ENCODE measurements at regions not wholly inside any gene's neighbourhood (a gene's known extent, or its start where the extent isn't known, plus 50 kb on each side); places are given as distances from the start of the nearest gene placed in this dataset.

DNA sequence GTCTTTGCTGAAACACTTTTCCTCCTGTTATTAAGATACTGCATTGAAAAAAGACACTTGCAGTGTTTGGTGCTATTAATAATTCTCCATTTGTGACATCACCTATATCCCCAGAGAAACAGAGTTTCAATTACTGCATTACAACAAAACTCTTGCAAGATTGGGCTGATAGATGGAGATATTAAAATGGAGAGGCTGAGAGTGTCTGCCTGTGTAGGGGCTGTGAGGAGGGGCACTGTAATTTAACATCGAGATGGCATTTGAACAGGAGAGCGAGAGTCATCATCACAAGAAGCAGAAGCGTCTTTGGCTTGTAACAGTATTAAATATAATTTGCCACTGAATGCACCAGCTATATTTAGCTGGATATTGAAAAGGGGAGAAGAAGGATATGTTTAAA lies 316.5 kb downstream of the CDH26 start:
- DNase-seq (ENCODE audit: low read depth): no peak

DNA sequence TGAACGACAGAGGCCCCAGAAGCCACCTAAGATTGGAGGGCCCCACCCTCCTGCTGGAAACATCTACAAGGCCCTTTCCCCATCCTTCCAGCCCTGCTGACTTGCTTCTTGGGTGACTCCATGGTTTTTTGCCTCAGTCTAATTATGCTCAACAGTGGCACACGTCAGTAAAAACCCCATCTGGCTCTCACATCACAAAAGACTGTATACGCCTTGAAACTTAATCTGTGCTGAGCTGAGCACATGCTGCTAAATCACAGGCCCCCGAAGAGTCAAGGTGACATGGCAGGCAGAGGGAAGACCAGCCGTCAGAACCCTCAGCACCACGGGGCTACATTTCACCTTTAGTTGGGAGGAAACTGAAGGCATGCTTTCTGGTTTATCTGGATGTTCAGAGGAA lies 323.1 kb downstream of the CDH26 start:
- DNase-seq (ENCODE audit: low read depth): no peak

DNA sequence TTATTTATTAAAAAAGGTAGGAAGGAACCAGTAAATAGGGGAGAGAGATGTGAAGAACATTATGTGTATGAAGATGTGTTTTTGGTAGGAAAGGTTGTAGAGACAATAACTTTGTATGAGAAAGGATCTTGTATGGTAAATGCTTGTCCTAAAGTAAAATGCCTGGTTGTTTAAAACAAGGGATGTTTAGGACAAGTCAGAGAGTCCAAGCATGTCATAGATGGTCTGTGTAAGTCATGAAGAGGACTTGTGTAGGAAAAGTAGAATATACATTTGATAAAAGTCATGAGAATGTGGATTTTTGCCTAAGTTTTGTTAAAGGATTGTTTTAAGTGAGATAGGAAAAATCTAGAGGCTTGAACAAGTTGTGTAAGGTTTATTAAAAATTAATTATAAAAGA lies 325.1 kb downstream of the CDH26 start:
- no peak for DNase-seq (ENCODE audit: low read depth)

DNA sequence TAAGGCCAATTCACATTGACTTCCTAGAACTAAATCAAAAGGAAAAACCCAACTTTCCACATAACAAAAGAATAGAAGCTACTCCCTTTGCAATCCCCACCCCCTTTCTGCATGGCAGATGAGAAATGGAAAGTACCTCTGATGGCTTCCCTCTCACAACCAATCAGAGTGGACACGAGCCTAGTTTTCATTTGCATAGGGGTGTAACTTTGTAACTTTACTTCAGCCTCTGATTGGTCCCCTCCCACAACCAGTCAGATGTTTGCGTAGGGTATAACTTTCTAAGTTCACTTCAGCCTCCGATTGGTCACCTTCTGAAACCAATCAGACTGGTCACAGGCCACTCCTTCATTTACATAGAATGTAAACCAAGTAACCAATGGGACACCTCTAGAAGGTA lies 328.5 kb downstream of the CDH26 start:
- no peak for DNase-seq (ENCODE audit: low read depth)

DNA sequence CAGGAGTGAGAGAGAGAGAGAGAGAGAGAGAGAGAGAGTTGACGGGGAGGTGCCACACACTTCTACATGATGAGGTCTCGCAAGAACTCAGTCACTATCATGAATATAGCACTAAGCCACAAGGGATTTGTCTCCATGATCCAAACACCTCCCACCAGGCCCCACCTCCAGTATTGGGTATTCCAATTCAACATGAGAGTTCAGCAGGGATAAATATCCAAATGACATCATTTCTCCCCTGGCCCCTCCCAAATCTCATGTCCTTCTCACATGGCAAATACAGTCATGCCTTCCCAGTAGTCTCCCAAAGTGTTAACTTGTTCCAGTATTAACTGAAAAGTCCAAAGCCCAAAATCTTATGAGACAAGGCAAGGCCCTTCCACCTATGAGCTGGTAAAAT lies 330.7 kb downstream of the CDH26 start:
- no peak for DNase-seq (ENCODE audit: low read depth)

DNA sequence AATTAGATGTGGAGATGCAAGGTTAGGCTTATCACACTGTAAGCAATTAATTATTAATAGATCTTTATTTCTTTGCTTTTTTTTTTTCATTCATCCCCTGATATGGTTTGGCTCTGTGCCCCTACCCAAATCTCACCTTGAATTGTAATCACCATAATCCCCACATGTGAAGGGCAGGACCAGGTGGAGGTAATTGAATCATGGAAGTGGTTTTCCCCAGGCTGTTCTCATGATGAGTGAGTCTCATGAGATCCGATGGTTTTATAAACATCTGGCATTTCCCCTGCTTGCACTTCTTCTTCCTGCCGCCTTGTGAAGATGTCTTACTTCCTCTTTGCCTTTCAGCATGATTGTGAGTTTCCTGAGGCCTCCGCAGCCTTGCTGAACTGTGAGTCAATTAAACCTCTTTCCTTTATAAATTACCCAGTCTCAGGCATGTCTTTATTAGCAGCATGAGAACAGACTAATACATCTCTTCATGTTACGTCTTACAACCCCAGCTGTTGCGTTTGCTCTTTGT lies 333.8 kb downstream of the CDH26 start:
- no peak for DNase-seq (ENCODE audit: low read depth)

DNA sequence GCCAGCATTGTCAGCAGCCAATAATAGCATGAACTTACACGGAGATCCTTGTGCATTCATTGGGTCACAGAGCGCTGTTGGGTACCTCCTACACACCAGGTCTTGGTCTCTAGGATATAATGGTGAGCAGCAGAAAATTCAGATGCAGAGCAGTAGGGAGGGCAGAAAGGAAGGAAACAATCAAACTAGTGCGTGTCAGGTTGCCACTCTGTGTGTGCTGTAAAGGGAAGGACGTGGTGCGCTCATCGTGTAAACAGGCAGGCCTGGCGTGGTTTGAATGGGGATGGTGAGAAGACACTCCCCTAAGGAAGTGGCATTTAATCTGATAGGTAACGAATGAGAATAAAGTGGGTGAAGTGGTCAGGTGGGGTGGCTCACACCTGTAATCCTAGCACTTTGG lies 336.4 kb downstream of the CDH26 start:
- DNase-seq (ENCODE audit: low read depth): no peak

DNA sequence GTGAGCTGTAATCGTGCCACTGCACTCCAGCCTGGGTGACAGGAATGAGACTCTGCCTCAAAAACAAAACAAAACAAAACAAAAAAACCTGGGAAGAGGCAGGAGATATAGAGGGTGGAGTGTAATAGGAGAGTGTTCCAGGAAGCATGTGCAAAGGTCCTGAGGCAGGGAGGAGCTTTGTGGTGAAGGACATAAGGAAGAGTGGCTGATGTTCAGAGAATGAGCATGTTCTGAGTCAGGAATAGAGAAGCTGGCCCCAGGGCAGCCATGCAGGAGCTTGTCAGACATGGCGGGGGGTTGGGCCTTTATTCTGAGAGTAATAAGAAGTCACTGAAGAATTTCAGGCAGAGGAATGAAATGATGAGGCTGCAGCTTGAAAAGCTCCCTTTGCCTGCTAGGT lies 337.0 kb downstream of the CDH26 start:
- no peak for DNase-seq (ENCODE audit: low read depth)

DNA sequence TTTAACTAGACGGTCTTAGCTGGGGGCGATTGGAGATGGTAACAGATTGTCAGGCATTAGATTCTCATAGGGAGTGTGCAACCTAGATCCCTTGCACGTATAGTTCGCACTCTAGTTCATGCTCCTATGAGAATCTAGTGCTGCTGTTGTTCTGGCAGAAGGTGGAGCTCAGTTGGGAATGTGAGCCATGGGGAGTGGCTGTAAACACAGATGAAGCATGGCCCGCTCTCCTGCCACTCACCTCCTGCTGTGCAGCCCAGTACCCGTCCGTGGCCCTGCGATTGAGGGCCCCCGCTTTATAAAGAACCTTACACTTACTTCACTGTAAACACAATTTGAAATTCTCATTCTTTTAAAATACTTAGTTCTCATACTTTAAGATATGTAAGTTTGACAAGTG lies 339.4 kb downstream of the CDH26 start:
- DNase-seq (ENCODE audit: low read depth): no peak

DNA sequence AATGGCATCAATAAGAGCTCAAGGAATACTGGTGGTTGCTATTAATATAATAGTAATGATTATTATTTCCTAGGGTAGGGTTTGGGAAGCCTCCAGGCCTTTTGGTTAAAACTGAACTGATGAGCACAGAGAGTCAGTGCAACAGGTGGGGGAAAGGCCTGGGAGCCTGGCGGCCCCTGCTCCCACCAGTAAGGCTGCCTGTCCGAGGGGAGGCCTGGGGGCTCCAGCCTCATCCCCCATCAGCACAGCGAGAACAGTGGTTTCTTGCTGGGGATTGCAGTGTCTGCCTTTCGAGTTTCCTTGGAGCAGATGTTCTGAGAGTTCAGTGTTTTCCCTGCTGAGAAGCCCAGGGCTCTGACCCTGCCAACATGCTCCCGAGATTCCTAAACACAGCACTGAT lies 340.4 kb downstream of the CDH26 start:
- no peak for DNase-seq (ENCODE audit: low read depth)

DNA sequence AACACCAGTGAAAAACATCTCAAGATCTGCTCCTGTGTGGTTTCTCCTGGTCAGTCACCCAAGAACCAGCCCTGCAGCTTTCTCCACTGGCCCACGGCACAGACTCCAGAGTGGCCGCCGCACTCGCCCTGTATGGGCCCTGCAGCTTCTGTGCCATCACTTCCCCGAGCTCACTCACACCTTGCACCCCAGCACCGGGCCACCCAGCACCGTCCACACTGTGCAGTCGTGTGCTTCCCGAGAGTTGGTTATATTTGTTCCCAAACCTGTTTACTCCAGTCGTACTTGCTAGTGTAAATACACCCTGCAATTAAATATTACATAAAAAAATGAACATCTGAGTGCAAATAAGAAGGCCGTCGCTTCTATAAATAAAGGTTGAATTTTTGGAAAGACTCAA lies 341.7 kb downstream of the CDH26 start:
- no peak for DNase-seq (ENCODE audit: low read depth)

DNA sequence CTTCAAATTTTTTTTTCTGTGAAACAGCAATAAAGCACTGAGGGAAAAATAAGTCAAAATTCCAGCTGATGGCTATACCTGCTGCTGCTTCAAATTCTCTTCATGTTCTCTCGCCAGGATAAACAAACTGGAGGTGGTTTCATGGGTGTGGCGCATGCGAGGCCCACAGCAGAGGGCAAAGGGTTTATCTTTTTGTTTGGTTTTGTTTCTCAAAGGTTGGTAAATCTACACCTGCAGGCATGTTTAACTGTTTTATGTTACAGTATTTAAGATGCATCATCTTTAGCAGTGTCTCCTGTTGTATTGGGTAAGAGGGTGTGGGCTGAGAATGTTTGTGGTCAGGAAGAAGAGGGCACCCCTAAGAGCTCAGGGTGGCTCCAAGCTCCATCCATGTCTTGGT lies 342.2 kb downstream of the CDH26 start:
- no peak for DNase-seq (ENCODE audit: low read depth)

DNA sequence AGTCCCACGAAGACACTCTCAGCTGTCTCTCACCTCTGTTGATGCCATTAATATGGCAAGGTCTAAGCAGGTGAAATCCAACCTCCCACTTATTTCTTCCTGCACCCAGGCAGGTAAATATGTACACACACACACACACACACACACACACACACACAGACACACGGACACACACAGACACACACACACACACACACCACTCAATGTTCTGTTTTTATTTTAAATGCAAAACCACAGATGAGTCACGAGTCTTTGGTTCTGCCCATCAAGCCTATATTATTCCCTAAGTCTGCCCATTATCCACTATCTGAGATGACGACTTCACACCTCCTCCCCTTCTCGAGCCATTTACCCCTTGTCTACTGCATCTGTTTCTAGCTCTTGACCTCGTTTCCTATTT lies 344.7 kb downstream of the CDH26 start:
- DNase-seq (ENCODE audit: low read depth): no peak

DNA sequence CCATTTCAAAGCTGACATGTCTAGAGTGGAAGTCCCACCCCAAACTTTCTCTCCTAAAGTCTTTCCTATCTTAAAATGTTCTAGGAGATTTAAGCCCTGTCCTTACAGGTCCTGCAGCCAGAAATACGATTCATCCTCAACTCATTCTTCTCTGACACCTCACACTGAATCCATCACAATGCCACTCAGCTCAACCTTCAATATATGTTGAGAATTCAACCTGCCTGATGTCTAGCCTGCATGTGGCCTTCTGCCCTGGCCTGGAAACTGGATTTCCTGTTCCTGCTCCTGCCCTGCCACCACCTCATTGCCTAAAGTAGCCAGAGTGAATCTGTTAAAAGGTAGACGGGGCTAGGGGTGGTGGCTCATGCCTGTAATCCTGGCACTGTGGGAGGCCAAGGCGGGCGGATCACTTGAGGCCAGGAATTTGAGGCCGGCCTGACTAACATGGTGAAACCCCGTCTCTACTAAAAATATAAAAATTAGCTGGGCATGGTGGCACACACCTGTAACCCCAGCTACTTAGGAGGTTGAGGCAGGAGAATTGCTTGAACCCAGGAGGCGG lies 345.9 kb downstream of the CDH26 start:
- no peak for DNase-seq (ENCODE audit: low read depth)

DNA sequence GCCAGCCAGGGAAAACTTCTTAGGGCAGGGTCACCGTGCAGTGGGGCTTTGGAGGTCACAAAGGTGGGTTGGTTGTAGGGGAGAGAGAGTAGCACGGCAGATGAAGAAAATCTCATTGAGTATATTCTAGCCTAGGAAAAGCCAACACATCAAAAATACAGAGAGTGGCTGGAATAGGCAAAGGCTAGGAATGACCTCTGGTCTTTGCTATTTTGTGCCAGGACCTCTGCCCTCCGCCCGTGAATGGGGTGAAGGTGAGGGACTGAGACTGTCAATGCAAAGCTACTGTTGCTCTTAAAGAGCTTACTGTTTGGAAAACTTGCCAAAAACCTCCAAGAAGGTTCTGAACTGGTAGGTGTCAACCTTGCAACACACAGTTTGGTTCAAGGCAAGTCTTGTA lies 346.7 kb downstream of the CDH26 start:
- no peak for DNase-seq (ENCODE audit: low read depth)

DNA sequence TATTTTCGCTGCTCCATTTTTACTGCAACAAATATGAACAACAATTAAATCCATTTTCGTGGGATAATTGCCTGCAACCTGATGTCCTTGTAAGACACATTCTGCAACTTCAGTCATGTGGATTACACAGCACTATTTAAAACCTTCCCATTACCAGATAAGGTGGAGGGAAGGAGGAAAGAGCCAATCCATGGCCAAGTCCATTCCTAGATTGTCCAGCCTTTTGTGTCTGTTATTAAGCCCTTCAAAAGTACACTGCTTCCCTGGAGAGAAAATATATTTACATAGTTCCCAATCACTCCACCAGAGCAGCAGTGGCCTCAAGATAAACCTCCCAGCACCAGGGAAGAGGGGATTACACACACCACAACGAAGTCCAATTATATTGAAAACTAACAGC lies 347.9 kb downstream of the CDH26 start:
- no peak for DNase-seq (ENCODE audit: low read depth)

DNA sequence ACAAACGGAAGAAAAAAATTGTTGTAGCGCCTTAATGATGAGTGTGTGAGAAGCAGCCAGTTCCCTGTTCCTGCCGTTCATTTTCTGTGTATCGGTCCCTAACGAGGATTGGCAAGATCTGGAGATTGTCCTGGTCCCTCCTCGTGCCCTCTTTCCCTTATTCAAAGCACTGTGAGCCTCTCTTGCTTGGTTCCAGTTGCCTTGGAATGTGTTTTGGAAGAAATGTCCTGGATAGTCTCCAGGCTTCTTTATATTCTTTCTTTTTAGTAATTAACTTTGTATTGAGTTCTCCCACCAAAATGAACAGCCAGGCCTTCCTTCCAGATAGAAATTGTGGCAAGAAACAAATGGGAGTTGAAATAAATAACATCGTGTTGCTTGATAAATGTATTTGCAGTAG lies 348.3 kb downstream of the CDH26 start:
- DNase-seq (ENCODE audit: low read depth): no peak

DNA sequence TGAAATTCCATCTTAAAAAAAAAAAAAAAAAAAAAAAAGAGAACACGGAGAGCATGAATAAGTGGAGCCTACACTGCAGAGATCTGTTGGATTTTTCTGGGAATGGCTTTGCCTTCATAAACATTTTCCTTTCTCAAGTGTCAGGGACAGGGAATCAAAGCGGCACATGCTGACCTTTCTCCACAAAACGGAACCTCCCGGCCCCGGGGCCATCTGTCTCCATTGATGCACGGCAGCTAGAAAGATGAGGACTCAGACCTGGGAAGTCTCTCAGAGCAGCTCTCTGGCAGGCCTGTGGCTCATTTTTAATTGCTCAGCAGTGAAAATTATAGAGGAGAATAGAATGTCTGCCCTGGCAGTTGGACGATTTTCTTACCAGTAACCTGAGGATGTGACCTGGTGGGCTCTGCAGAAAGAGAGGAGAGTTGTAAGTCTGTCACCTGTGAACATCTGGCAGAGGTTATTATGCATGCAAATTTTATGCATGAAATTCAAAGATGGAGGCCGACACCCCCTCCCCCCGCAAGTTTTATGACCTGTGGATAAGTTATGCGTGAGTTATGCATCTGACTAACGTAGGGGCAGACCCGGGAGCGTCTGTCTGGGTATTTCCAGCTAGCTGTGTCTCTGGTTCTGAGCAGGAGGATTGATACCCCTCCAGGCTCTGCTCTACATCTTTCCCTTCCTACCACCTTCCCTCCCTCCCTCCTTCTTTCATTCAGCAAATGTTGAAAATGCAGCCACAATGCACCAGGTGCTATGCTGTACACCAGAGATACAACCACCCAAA lies 352.5 kb downstream of the CDH26 start:
- no peak for DNase-seq (ENCODE audit: low read depth)

DNA sequence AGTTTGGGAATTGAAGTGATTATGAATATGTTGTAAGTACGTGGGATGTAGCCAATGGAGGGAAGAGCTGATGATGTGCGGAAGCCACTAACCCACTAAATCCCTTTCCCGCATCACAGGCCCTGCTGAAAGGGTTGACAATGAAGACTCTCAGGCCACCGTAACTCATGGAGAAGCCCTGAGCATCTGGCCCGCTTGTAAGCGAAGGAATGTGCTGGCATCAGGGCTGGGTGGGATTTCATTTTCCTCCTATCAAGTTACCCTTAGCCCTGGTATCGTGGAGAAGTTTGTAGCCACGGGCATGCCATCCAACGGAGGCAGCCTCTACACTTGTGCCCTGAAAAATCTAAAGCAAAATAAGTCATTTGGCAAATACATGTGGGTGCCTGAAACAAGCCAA lies 355.0 kb downstream of the CDH26 start:
- no peak for DNase-seq (ENCODE audit: low read depth)

DNA sequence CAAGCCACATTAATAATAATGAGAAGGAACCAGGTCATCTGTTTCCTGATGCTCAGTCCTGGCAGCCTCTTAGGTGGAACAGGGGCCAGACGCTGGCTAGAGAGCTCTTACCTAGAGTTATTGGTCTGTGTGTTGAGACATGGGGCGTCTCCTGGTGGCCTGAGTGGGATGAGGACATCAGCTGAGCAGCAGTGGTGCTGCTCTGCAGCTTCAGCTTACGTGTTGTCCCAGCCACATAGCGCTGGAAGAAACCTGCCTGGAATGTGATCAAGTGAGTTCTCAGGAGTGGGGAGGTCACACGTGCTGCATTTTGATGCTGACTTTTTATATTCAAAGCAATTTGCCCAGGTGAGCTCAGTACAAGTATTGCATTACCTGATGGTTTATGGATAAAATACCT lies 355.4 kb downstream of the CDH26 start:
- DNase-seq (ENCODE audit: low read depth): no peak

DNA sequence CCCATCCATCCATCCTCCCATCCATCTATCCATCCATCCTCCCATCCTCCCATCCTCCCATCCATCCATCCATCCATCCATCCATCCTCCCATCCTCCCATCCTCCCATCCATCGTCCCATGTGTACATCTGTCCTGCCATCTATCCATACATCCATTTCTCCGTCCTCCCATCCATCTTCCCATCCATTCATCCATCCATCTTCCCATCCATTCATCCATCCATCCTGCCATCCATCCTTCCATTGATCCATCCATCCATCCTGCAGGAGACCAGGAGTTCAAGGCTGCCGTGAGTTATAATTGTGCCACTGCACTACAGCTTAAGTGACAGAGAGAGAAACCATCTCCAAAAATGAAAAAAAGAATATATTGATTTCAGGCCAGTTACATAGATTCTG lies 356.5 kb downstream of the CDH26 start:
- DNase-seq (ENCODE audit: low read depth): no peak

DNA sequence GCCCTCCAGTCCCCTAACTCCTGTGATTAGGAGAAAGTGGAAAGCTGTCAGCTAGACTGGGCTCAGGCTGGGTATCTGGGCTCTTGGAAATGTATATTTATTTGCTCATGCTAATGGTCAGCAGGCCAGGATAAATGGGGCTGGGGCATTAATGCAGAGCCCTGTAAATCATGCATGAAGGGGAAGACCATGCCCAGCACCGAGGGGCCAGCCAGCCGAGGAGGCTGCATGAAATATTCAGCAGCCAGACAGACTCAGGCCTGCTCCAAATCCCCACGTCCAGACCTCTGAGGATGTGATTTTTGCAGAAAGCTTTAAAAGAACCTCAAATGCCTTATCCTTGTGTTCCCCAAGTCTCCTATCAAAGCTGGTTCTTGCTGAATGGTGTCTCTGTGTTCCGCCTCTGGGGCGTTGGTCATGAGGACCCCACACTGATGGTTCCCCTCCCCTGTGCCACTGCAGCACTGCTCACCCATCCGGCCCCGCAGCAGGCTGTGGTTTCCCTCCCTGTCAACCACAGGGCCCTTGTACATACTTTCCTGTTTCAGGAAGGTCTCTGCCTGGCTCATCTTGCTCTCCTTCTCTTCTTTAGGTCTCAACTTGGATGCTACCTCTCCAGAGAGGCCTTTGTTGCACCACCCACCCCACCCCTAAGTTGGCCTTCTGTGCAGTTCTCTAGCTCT lies 358.4 kb downstream of the CDH26 start:
- no peak for DNase-seq (ENCODE audit: low read depth)

DNA sequence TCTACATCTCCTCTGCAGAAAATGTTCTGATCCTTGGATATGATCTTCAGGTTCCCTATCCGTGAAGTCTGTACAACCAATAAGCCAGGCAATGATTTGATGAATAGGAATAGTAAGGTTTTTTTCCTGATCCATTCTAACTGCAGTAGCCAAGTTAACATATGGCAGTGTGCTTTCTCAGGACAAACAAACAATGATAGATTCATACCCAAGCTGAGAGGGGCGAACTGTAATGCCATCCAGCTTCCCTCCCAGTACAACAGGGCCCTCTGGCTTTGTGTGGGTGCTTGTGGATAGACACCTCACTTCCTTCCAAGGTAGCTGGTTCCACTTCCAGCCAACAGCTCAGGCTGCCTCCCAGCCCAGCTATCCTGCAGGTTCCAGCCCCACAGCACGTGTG lies 359.2 kb downstream of the CDH26 start:
- no peak for DNase-seq (ENCODE audit: low read depth)

All from CMK (cell line).